ENCODE measurements at regions not wholly inside any gene's neighbourhood (a gene's known extent, or its start where the extent isn't known, plus 50 kb on each side); places are given as distances from the start of the nearest gene placed in this dataset.

DNA sequence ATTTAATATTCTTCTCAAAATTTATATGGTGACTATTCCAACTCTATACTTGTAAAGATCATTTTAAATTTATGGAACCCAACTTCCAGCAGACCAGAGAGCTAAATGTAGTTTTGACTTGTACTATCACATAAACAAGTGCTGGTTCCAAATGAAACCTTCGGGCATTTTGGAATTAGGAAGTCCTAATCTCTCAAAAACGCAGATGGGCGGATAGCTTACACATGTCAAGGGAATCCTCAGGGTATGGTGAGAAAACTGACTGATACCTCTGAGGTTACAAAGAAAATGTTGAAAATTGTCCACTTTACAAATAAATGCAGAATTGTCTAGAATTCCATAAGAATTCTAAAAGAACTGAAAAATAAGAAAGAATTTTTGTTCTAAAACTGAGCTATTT is 224.1 kb downstream of the SS18 start:
- TF ChIP-seq, protein P1, sequence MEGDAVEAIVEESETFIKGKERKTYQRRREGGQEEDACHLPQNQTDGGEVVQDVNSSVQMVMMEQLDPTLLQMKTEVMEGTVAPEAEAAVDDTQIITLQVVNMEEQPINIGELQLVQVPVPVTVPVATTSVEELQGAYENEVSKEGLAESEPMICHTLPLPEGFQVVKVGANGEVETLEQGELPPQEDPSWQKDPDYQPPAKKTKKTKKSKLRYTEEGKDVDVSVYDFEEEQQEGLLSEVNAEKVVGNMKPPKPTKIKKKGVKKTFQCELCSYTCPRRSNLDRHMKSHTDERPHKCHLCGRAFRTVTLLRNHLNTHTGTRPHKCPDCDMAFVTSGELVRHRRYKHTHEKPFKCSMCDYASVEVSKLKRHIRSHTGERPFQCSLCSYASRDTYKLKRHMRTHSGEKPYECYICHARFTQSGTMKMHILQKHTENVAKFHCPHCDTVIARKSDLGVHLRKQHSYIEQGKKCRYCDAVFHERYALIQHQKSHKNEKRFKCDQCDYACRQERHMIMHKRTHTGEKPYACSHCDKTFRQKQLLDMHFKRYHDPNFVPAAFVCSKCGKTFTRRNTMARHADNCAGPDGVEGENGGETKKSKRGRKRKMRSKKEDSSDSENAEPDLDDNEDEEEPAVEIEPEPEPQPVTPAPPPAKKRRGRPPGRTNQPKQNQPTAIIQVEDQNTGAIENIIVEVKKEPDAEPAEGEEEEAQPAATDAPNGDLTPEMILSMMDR (conservative IDR thresholded peaks at IDR 0.05; ENCODE audit: low read depth, low read length), result no peak
- no peak for TF ChIP-seq EZH2 (IDR thresholded peaks at IDR 0.05; ENCODE audit: borderline replicate concordance, low read depth, low read length, poor library complexity, severe bottlenecking)

Measured in A673 (cell line).